NCI-H446 (cell line): ENCODE measurements at regions not wholly inside any gene's neighbourhood (a gene's known extent, or its start where the extent isn't known, plus 50 kb on each side); places are given as distances from the start of the nearest gene placed in this dataset.

Experiments
- DNase-seq, 2 experiments: peaks; one replicate each; lab custom pipeline; 2025; lab: John Stamatoyannopoulos, UW

DNA sequence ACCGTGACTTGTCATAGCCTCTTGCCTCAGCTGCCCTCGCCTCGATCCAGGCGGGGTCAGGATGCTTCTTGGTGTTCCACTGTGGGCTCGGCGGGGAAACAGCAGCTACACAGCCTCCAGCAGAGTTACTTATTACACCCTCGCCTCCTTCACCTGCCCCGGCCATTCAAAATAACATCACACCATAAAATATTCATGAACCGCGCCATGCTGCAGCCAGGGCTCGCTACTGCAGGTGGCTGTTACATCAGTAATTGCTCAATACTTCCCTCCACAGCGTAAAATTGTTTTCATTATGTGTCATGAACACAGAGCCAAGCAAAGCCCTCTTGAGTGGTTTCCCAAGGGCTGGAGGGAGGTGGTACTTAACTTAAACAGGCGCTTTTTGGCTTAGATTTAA is 241.5 kb upstream of the SP8 start:
- DNase-seq, result no peak

GRCh38 chr7:21028599-21028998 is 241.9 kb upstream of the SP8 start:
- no peak for DNase-seq

DNA sequence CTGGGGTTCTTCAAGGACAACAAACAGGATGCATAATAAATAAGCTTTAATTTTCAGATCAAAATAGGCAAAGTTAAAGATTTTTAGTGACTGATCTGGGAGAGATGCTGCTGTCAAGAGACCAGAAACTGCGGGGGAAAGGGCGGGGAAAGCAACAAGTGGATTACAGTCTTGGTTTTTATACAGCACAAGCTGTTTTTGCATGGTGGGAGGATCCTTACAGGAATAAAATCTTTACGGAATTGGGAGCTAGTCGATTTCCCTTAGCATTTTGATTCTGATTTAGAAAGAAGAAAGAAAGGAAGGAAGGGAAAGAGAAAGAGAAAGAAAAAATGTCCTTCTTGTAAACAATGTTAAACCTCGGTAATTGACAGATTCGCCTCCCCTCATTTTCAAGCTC is 242.3 kb upstream of the SP8 start:
- no peak for DNase-seq

GRCh38 chr7:21030237-21030871 is 243.7 kb upstream of the SP8 start:
- no peak for DNase-seq

GRCh38 chr7:21041252-21041651 is 254.6 kb upstream of the SP8 start:
- DNase-seq, result no peak

DNA sequence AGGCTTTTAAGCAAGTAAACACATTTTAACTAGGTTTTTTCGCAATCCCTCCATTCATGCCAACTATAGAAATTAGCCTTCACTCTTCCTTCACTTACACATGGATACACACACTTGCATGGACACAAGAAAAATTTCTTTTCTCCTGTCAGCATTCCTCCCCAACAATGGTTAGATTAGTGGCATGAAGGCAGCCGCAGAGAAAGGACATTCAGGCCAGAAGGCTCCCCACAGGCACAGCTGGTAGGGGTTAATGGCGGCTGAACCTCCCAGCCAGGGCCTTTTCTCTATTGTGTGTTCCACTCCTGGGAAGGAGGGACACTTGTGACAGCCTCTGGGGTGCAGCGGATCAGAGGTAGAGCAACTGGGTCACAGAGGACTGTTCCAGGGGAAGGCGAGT is 255.0 kb upstream of the SP8 start:
- no peak for DNase-seq

- DNase-seq, result no peak
Observed at GRCh38 chr7:21044384-21044783, 257.7 kb upstream of the SP8 start.

GRCh38 chr7:21044913-21045568 is 258.4 kb upstream of the SP8 start:
- no peak for DNase-seq

GRCh38 chr7:21051865-21052264 is 265.2 kb upstream of the SP8 start:
- no peak for DNase-seq

- no peak for DNase-seq
Observed at GRCh38 chr7:21054427-21055112, 267.9 kb upstream of the SP8 start.

DNA sequence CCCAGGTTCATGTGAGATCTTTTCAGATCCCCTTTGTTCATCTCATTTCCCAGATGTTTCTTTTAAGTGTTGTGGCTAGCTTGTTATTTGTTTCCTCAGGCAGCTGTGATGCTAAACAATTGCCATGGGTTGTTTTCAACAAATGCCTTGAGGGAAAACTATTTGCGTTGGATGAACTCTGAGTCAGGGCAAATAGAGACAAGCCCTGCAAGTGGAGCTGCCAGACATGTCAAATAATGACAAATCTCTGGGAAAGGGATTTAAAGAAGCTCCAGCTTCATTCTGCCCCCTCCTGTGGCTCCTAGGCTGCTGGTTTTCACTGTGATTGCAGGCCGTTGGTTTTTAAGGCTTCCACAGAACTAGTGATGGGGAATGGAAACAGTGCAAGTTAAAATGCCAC is 272.4 kb upstream of the SP8 start:
- no peak for DNase-seq

DNA sequence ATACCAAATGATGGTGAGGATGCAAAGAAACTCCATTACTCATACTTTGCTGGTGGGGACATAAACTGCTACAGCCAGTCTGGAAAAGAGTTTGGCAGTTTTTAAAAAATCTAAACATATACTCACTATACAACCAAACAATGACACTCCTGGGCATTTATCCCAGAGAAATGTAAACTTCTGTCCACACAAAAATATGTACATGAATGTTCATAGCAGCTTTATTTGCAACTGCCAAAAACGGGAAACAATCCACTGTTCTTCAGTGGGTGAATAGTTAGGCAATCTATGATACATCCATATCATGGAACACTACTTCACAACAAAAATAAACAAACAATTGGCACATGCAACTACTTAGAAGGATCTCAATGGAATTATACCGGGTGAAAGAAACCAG is 276.4 kb upstream of the SP8 start:
- no peak for DNase-seq

DNA sequence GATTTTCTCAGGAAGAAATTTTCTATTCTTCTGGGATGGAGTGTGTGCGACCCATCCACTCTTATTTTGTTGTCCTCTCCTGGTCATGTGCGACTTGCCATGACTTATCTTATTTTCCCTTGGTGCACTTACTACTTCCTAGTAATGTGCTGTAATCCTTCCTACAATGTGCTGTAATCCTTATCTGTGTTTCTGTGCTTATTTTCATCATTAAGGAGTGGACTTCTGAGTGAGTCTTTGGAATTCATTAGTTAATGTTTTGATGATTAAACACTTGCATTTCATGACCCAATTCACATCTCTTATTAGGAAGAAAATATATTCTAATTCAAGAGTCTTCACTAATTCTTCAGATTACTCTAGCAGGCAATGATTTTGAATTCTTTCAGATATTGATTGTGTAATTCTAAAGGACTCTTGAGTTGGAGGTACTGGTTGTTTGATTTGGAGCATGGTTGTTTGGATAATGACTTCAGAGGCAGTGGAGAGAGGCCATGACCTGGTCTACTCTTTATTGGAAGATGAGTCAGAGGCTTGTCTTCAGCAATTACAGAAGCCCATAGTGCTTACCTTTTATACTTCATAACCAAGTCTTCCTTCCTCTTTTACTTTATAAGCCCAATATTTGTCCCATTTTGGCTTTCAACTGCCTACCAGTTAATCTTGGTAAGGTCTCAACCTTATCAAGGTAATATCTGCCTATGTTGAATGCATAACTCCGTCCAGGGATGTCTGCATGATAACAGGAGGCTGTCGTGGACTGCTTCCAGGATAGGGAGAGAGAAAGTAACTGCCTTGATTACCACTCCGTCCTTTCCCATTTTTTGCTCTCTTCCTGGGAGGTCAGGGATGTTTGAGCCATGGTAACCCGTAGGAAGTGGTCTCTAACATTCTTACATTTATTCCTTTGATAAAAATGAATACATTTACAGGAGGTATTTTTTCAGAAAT is 278.3 kb upstream of the SP8 start:
- DNase-seq, result no peak

- DNase-seq, result no peak
Observed at GRCh38 chr7:21066221-21066620, 279.5 kb upstream of the SP8 start.

- DNase-seq, result no peak
Observed at GRCh38 chr7:21067216-21067615, 280.5 kb upstream of the SP8 start.

- no peak for DNase-seq
Observed at GRCh38 chr7:21070571-21071090, 283.9 kb upstream of the SP8 start.

DNA sequence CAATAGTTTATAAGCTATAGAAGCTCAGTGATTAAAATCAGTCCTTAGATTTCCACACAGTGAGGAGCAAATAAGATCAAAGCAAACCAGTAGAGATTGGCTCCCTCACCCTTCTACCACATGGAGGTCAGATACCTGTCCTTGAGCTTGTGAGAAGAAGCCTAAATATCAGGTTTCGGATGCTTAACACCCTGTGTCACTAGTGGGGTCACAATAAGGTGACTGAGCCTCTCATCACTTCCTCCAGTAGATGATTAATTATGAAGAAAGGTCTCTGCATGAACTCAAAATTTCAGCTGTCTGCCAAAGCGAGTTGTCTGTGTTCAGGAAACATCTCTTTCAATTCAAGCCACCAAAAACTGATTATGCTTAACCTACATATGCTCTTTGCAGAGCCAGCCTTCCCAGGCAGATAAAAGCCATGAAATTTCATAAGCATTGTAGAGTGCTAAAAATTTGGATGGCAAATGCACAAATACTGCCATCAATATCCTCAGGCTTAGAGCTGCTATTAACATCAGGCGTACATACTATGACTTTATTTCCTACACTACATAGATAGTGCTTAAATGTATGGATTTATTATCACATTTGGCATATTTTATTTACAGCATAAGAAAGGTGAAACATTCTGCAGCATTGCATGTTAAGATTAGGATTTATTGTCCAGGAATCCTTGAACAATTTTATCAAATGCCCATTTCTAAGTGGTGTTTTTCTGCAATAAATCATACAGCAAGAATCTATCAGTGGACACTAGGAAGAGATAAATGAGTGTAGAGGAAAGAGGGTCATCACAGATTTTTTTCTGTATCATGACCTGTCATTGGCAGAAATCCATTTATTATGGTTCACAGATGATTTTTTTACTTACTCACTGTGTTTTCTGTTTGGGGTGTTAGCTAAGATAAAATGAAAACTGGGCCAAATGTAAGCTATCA is 285.1 kb upstream of the SP8 start:
- DNase-seq, result no peak

GRCh38 chr7:21076054-21076453 is 289.4 kb upstream of the SP8 start:
- DNase-seq, result no peak

DNA sequence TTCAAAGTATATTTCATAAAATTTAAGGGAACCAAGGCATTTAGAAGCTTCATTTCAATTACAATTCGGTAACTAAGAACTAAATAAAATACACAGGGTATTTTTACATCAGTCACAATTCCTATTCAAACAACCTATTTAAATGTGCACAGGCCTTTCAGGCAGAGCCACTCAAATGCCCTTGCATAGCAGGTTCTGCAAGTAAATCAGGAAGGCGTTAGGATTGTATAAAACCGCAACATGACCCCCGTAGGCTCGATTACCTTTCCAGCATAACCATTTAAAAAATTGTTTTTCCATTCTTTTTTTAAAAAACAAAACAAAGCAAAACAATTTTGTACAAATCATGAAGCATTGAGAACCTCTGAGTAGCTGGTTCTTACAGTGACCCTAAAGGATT is 289.9 kb upstream of the SP8 start:
- DNase-seq, result no peak

- no peak for DNase-seq
Observed at GRCh38 chr7:21077602-21078001, 290.9 kb upstream of the SP8 start.

DNA sequence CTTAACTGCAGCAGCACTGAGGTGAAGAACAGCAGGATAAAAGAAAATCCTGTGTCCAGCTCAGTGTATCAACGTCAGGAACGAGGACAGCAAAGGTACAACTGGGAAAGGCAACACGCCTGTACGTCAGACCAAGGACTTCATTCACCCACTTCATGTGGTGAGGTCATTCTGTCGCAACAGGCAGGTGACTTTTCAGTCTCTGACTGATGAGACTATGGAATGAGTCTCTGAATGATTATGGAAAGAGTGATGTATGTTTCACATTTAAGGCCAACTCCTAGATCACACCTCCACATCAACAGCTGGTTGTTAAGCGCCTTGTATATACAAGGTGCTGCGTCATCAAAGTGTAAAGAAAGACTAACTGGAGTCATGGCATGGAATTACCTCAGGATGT is 297.6 kb upstream of the SP8 start:
- no peak for DNase-seq
